ENCODE measurements at regions not wholly inside any gene's neighbourhood (a gene's known extent, or its start where the extent isn't known, plus 50 kb on each side); places are given as distances from the start of the nearest gene placed in this dataset.

DNA sequence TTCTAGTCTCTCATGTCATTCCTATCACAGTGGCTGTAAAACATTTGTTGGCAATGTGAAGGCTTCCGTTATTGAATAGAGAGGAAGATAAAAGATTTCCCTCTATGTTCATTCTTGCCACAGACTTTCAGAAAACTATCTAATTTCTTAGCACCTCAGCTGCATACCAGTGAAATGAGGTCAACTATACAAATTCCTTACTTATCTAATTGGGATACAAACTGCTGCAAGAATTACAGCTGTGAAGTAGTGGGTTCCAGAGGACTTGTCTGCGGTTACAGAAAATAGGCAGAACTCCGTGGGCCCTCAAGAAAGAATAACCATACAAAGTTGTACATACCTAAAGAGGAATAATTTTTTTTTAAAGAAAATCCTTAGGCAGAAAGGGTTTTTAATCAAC lies 175.8 kb downstream of the PPP1R2C start:
- ChIA-PET POLR2A (no interaction called here), CTCF (ENCODE audit: low intra/inter-chr PET ratio) (no interaction called here)
- H3K36me3 ChIP-seq (ENCODE audit: control insufficient read depth, insufficient read depth, low read length): no peaks in the 10 kb centered on the region
- no TSS peak for BruUV-seq (replicated peaks)
- H3K27me3 ChIP-seq (ENCODE audit: control insufficient read depth in 2 of 2, insufficient read depth in 2 of 2, low read length in 2 of 2): no peaks in the 10 kb centered on the region
- WGBS (ENCODE audit: insufficient coverage, low coverage, missing lambda C conversion rate): 0% methylated on average over 3 of the region's 3 CpGs
- no peak for ATAC-seq
- H3K4me1 ChIP-seq (replicated peaks in 1 of 2; ENCODE audit: control insufficient read depth in 2 of 2, insufficient read depth in 2 of 2, low read length in 2 of 2): no peaks in the 10 kb centered on the region
- no peaks in the 10 kb centered on the region for H3K9me1 ChIP-seq (ENCODE audit: control insufficient read depth, insufficient read depth, low read length)
- no peaks in the 10 kb centered on the region for H3K9me3 ChIP-seq (replicated peaks; ENCODE audit: control insufficient read depth, insufficient read depth, low read depth, low read length)
- no peaks in the 10 kb centered on the region for H3K79me2 ChIP-seq (ENCODE audit: control insufficient read depth, insufficient read depth, low read length)
- no peak overlapping the region for H3K9ac ChIP-seq (ENCODE audit: insufficient read depth in 1 of 2, low read depth in 2 of 2, low read length in 2 of 2)
- intact Hi-C loops (cut with micrococcal nuclease): no loop called here
- in situ Hi-C loops (cut with MboI): no loop called here
- no peak overlapping the region for H2AFZ ChIP-seq (ENCODE audit: low read depth, low read length)
- no peak for TF ChIP-seq ZNF785 (CRISPR knock-in tag; IDR thresholded peaks at IDR 0.05)
- no peak for TF ChIP-seq ZNF507 (tag; conservative IDR thresholded peaks at IDR 0.05)
- no peak for TF ChIP-seq MITF (IDR thresholded peaks at IDR 0.05)
- no peak for TF ChIP-seq GTF2F1 (IDR thresholded peaks at IDR 0.05; ENCODE audit: low read depth, low read length)
- no peaks in the 10 kb centered on the region for H4K20me1 ChIP-seq (replicated peaks; ENCODE audit: control insufficient read depth, insufficient read depth, low read length)
- no peak overlapping the region for H3K4me3 ChIP-seq
- H3K4me2 ChIP-seq (ENCODE audit: insufficient read depth, low read length): no peak overlapping the region
- no peak overlapping the region for H3K27ac ChIP-seq (ENCODE audit: extremely low read depth, low read depth, low read length)
- no peak for DNase-seq (ENCODE audit: extremely low read depth in 1 of 4, low spot score in 3 of 4)
- FAIRE-seq: no peak

DNA sequence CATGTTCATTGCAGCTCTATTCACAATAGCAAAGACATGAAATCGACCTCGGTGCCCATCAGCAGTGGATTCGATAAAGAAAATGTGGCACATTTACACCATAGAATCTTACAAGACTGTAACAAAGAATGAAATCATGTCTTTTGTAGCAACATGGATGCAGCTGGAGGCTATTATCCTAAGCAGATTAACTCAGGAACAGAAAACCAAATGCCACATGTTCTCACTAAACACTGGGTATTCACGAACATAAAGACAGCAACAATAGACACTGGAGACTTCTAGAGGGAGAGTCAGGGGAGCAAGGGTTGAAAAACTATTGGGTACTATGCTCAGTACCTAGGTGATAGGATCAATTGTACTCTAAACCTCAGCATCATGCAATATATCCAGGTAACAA lies 180.5 kb downstream of the PPP1R2C start:
- ChIA-PET POLR2A (no interaction called here), CTCF (ENCODE audit: low intra/inter-chr PET ratio) (no interaction called here)
- in situ Hi-C loops (cut with MboI) (no loop called here), intact Hi-C loops (cut with micrococcal nuclease) (no loop called here)
- no peak overlapping the region for H3K4me3 ChIP-seq
- H3K9me3 ChIP-seq (replicated peaks; ENCODE audit: control insufficient read depth, insufficient read depth, low read depth, low read length): no peaks in the 10 kb centered on the region
- no peaks in the 10 kb centered on the region for H4K20me1 ChIP-seq (replicated peaks; ENCODE audit: control insufficient read depth, insufficient read depth, low read length)
- no peaks in the 10 kb centered on the region for H3K27me3 ChIP-seq (ENCODE audit: control insufficient read depth in 2 of 2, insufficient read depth in 2 of 2, low read length in 2 of 2)
- no peaks in the 10 kb centered on the region for H3K4me1 ChIP-seq (replicated peaks in 1 of 2; ENCODE audit: control insufficient read depth in 2 of 2, insufficient read depth in 2 of 2, low read length in 2 of 2)
- no peak overlapping the region for H3K4me2 ChIP-seq (ENCODE audit: insufficient read depth, low read length)
- ATAC-seq (no peak), FAIRE-seq (no peak), DNase-seq (ENCODE audit: extremely low read depth in 1 of 4, low spot score in 3 of 4) (no peak)
- H3K27ac ChIP-seq (ENCODE audit: extremely low read depth, low read depth, low read length): no peak overlapping the region
- 0% methylated on average over 4 of the region's 4 CpGs for WGBS (ENCODE audit: insufficient coverage, low coverage, missing lambda C conversion rate)
- H2AFZ ChIP-seq (ENCODE audit: low read depth, low read length): no peak overlapping the region
- no peaks in the 10 kb centered on the region for H3K79me2 ChIP-seq (ENCODE audit: control insufficient read depth, insufficient read depth, low read length)
- no peak overlapping the region for H3K9ac ChIP-seq (ENCODE audit: insufficient read depth in 1 of 2, low read depth in 2 of 2, low read length in 2 of 2)
- BruUV-seq (replicated peaks): no TSS peak
- H3K9me1 ChIP-seq (ENCODE audit: control insufficient read depth, insufficient read depth, low read length): no peaks in the 10 kb centered on the region
- no peaks in the 10 kb centered on the region for H3K36me3 ChIP-seq (ENCODE audit: control insufficient read depth, insufficient read depth, low read length)
- no peak for TF ChIP-seq SFPQ (IDR thresholded peaks at IDR 0.05; ENCODE audit: low read depth, low read length)
- no peak for TF ChIP-seq ZHX1 (conservative IDR thresholded peaks at IDR 0.05; ENCODE audit: low read length)
- TF ChIP-seq HLTF (IDR thresholded peaks at IDR 0.05): no peak
- TF ChIP-seq, protein P1, sequence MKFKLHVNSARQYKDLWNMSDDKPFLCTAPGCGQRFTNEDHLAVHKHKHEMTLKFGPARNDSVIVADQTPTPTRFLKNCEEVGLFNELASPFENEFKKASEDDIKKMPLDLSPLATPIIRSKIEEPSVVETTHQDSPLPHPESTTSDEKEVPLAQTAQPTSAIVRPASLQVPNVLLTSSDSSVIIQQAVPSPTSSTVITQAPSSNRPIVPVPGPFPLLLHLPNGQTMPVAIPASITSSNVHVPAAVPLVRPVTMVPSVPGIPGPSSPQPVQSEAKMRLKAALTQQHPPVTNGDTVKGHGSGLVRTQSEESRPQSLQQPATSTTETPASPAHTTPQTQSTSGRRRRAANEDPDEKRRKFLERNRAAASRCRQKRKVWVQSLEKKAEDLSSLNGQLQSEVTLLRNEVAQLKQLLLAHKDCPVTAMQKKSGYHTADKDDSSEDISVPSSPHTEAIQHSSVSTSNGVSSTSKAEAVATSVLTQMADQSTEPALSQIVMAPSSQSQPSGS (CRISPR knock-in tag; IDR thresholded peaks at IDR 0.05): no peak
